A673 (cell line): ENCODE measurements at regions not wholly inside any gene's neighbourhood (a gene's known extent, or its start where the extent isn't known, plus 50 kb on each side); places are given as distances from the start of the nearest gene placed in this dataset.

Experiments
- EZH2 ChIP-seq: fragments of 200-600 bp; sonication (generic); IDR thresholded peaks from 2 replicates; pipeline ENCODE4 v1.6.1; 2017; ENCODE audit warnings: borderline replicate concordance, low read depth, mild to moderate bottlenecking, mixed read lengths, antibody characterized with exemption, low read length; ENCODE audit not compliant: poor library complexity, severe bottlenecking
- TF ChIP-seq, protein P1 (sequence below): fragments of 300-800, 200-600 bp; sonication (generic); conservative IDR thresholded peaks from 2 replicates; pipeline ENCODE4 v1.5.1; 2017; ENCODE audit warnings: low read depth, mild to moderate bottlenecking, antibody characterized with exemption, low read length, moderate library complexity, mixed read lengths

GRCh38 chr22:49418341-49418894, 409.3 kb downstream of the BRD1 start:
- TF ChIP-seq, protein P1, sequence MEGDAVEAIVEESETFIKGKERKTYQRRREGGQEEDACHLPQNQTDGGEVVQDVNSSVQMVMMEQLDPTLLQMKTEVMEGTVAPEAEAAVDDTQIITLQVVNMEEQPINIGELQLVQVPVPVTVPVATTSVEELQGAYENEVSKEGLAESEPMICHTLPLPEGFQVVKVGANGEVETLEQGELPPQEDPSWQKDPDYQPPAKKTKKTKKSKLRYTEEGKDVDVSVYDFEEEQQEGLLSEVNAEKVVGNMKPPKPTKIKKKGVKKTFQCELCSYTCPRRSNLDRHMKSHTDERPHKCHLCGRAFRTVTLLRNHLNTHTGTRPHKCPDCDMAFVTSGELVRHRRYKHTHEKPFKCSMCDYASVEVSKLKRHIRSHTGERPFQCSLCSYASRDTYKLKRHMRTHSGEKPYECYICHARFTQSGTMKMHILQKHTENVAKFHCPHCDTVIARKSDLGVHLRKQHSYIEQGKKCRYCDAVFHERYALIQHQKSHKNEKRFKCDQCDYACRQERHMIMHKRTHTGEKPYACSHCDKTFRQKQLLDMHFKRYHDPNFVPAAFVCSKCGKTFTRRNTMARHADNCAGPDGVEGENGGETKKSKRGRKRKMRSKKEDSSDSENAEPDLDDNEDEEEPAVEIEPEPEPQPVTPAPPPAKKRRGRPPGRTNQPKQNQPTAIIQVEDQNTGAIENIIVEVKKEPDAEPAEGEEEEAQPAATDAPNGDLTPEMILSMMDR, result no peak
- no peak for TF ChIP-seq EZH2
